Esophagus squamous epithelium (tissue), 5 donors: ENCODE measurements at regions not wholly inside any gene's neighbourhood (a gene's known extent, or its start where the extent isn't known, plus 50 kb on each side); places are given as distances from the start of the nearest gene placed in this dataset.

Experiments
- DNase-seq: peaks from one replicate; lab custom pipeline; 2025; lab: John Stamatoyannopoulos, UW
- H3K27ac ChIP-seq, 4 donors: fragments of 200-600 bp; sonication (generic); one replicate each; pipeline ENCODE4 v1.5.1; 2016 to 2019; ENCODE audit warnings: mild to moderate bottlenecking in 1 of 4
- H3K27me3 ChIP-seq, 4 donors: fragments of 200-600 bp; sonication (generic); 1 replicate in 3 of 4; 2 replicates in 1 of 4; pipeline versions ENCODE4 v1.5.1 to v1.6.0; 2017 to 2021; ENCODE audit warnings: antibody characterized with exemption in 1 of 4
- H3K36me3 ChIP-seq, 3 donors: fragments of 200-600 bp; sonication (generic); one replicate each; pipeline ENCODE4 v1.5.1; 2016 to 2019
- H3K4me1 ChIP-seq, 3 donors: fragments of 200-600 bp; sonication (generic); one replicate each; pipeline ENCODE4 v1.5.1; 2017 to 2019
- H3K4me3 ChIP-seq, 4 donors: fragments of 200-600 bp; sonication (generic); 1 replicate in 3 of 4; 2 replicates in 1 of 4; pipeline ENCODE4 v1.5.1; 2016 to 2019; ENCODE audit warnings: mild to moderate bottlenecking in 2 of 4, moderate library complexity in 1 of 4
- H3K9me3 ChIP-seq, 3 donors: fragments of 200-600 bp; sonication (generic); one replicate each; pipeline ENCODE4 v1.5.1; 2016 to 2019
- POLR2A ChIP-seq, 4 donors: fragments of 450-650 bp; IDR thresholded peaks; one replicate each; pipeline ENCODE4 v1.6.1; 2017; ENCODE audit warnings: antibody characterized with exemption in 4 of 4, mild to moderate bottlenecking in 4 of 4, moderate library complexity in 3 of 4
- WGBS, 2 donors: methylation state at CpG; one replicate each; pipeline ENCODE4 v1.1.5; 2018; 5-methylcytosine and 5-hydroxymethylcytosine counted together
- intact Hi-C: fragments of 100-400 bp; cut with DNase I; formaldehyde crosslinking; loops from one replicate; pipeline ENCODE4 v1.15.0; 2022
- TF ChIP-seq, protein P1 (sequence below), 6 experiments: fragments of 450-650 bp in 4 of 6; fragments of 200-600 bp in 2 of 6; sonication (generic) in 2 of 6; IDR thresholded peaks; one replicate each; pipeline ENCODE4 v1.5.1; 2016 to 2019; ENCODE audit warnings: antibody characterized with exemption in 6 of 6, mild to moderate bottlenecking in 4 of 6, moderate library complexity in 4 of 6
- donor health status: DM: yes; HTN: yes; CAD: no.

DNA sequence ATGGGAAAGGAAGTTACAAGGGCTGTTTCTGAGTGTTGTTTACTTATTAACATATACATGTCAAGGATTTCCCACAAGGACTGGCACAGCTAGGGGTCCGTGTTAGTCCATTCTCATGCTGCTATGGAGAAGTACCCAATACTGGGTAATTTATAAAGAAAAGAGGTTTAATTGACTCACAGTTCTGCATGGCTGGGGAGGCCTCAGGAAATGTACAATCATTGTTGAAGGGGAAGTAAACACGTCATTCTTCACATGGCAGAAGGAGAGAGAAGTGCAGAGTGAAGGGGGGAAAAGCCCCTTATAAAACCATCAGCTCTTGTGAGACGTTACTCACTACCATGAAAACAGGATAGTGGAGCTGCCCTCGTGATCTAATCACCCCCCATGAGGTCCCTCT is 128.9 kb upstream of the CELF4 start:
- TF ChIP-seq POLR2A (IDR thresholded peaks at IDR 0.05): no peak
- TF ChIP-seq, protein P1, sequence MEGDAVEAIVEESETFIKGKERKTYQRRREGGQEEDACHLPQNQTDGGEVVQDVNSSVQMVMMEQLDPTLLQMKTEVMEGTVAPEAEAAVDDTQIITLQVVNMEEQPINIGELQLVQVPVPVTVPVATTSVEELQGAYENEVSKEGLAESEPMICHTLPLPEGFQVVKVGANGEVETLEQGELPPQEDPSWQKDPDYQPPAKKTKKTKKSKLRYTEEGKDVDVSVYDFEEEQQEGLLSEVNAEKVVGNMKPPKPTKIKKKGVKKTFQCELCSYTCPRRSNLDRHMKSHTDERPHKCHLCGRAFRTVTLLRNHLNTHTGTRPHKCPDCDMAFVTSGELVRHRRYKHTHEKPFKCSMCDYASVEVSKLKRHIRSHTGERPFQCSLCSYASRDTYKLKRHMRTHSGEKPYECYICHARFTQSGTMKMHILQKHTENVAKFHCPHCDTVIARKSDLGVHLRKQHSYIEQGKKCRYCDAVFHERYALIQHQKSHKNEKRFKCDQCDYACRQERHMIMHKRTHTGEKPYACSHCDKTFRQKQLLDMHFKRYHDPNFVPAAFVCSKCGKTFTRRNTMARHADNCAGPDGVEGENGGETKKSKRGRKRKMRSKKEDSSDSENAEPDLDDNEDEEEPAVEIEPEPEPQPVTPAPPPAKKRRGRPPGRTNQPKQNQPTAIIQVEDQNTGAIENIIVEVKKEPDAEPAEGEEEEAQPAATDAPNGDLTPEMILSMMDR (IDR thresholded peaks at IDR 0.05): no peak

DNA sequence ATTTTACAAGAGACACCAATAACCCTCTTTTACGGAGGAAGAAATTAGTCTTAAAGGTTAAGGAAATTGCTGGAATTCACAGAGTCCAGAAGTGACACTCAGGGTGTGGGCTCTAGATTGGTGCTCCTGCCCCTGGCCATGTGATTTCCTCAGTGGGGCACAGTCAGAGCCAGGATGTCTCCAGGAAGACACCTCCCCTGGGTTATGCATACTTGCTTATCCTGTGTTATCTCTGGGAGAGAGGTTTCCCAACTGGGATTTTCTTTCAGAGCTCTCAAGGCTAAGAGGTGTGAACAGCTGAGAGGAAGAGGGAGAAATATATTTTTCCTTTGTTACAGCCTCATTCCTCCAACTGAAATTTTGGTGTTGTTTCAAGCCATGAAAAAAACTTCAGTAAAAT is 125.6 kb upstream of the CELF4 start:
- H3K27ac ChIP-seq: no peak overlapping the region
- H3K36me3 ChIP-seq: no peaks in the 10 kb centered on the region
- no peaks in the 10 kb centered on the region for H3K27me3 ChIP-seq
- no peaks in the 10 kb centered on the region for H3K9me3 ChIP-seq
- no peak for DNase-seq
- intact Hi-C loops: no loop called here
- no peaks in the 10 kb centered on the region for H3K4me1 ChIP-seq
- TF ChIP-seq, protein P1 (IDR thresholded peaks at IDR 0.05): no peak
- TF ChIP-seq POLR2A (IDR thresholded peaks at IDR 0.05): no peak
- 56 to 82% methylated on average over 1 of the region's 1 CpG for WGBS, 2 donors
- H3K4me3 ChIP-seq: no peak overlapping the region

More for the DNA sequence above, 128.9 kb upstream of the CELF4 start:
- H3K36me3 ChIP-seq: no peaks in the 10 kb centered on the region
- no peaks in the 10 kb centered on the region for H3K9me3 ChIP-seq
- H3K27ac ChIP-seq: no peak overlapping the region
- no peaks in the 10 kb centered on the region for H3K27me3 ChIP-seq
- DNase-seq: no peak
- no peaks in the 10 kb centered on the region for H3K4me1 ChIP-seq
- WGBS, 2 donors: 30 to 35% methylated on average over 4 of the region's 4 CpGs
- H3K4me3 ChIP-seq: no peak overlapping the region
- intact Hi-C loops: no loop called here

DNA sequence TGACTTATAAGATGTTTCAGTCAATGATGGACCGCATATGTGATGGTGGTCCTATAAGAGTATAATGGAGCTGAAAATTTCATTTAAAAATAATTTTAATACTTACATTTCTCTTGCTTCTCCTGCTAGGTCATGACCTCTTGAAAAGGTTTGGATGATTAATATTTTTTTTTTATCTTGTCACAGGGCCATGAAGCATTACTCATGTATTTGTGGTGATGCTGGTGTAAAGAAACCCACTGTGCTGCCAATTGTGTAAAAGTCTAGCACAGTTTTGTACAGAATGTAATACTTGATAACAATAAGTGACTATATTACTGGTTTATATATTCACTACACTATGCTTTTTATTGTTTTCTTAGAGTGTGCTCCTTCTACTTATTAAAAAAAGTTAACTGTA is 124.2 kb upstream of the CELF4 start:
- no peaks in the 10 kb centered on the region for H3K36me3 ChIP-seq
- TF ChIP-seq, protein P1 (IDR thresholded peaks at IDR 0.05): no peak
- TF ChIP-seq POLR2A (IDR thresholded peaks at IDR 0.05): no peak
- H3K9me3 ChIP-seq: no peaks in the 10 kb centered on the region
- no peak overlapping the region for H3K4me3 ChIP-seq
- WGBS, 2 donors: 90 to 97% methylated on average over 1 of the region's 1 CpG
- intact Hi-C loops: no loop called here
- no peaks in the 10 kb centered on the region for H3K4me1 ChIP-seq
- no peaks in the 10 kb centered on the region for H3K27me3 ChIP-seq
- no peak overlapping the region for H3K27ac ChIP-seq
- no peak for DNase-seq

DNA sequence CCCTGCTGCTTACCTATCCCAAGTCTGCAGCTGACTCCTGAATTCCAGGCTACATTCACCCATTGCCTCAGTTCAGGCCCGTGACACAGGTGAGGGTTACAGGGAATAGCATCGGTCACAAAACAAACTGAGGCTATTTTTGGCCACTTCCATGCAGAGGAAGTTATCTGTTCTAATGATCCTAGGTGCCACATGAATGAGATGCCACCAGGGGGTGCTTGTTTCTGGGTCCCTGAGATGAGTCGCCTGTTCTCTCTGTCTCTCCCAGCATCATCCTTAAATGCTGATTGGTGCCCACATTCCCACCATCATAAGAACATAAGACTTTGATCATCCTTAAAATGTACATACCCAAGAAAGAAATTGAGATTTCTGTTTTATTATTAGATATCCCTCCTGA is 119.0 kb upstream of the CELF4 start:
- Histone ChIP-seq H3K4me3 (no peak overlapping the region), H3K27me3 (no peaks in the 10 kb centered on the region), H3K4me1 (no peaks in the 10 kb centered on the region), H3K36me3 (no peaks in the 10 kb centered on the region), H3K9me3 (no peaks in the 10 kb centered on the region), H3K27ac (no peak overlapping the region)
- 75 to 87% methylated on average over 1 to 2 of the region's 3 CpGs for WGBS, 2 donors
- DNase-seq: no peak
- intact Hi-C loops: no loop called here
- TF ChIP-seq, protein P1 (IDR thresholded peaks at IDR 0.05): no peak
- TF ChIP-seq POLR2A (IDR thresholded peaks at IDR 0.05): no peak

DNA sequence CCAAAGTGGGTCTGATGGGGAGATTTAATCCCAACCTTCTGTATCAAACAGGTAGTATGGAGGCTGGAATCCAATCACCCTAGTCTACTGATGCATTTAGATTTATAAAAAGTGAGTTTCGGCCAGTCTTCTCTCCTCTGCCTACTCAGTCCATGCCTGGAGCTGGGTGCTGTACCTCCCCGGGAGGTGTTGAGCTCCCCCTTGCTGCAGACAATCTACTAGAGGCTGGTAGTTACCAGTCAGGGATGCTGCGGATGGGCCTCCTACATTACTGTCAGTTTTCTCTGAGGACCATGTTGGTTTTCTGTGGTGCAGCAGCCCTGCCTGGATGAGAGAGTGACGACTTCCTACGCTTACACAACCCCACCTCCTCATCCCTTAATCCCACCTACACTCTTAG is 118.6 kb upstream of the CELF4 start:
- DNase-seq: no peak
- no peaks in the 10 kb centered on the region for H3K4me1 ChIP-seq
- no peaks in the 10 kb centered on the region for H3K27me3 ChIP-seq
- H3K27ac ChIP-seq: no peak overlapping the region
- intact Hi-C loops: no loop called here
- no peak for TF ChIP-seq POLR2A (IDR thresholded peaks at IDR 0.05)
- TF ChIP-seq, protein P1 (IDR thresholded peaks at IDR 0.05): no peak
- H3K9me3 ChIP-seq: no peaks in the 10 kb centered on the region
- H3K4me3 ChIP-seq: no peak overlapping the region
- no peaks in the 10 kb centered on the region for H3K36me3 ChIP-seq
- WGBS, 2 donors: 81 to 83% methylated on average over 4 to 5 of the region's 5 CpGs
